HG02938 (cell line): ENCODE measurements at regions not wholly inside any gene's neighbourhood (a gene's known extent, or its start where the extent isn't known, plus 50 kb on each side); places are given as distances from the start of the nearest gene placed in this dataset.

ENCODE experiments used
- ATAC-seq: cut with Tn5 transposase; IDR thresholded peaks from one replicate; pipeline ENCODE4 v1.9.1; 2021; ENCODE audit warnings: mild to moderate bottlenecking, moderate library complexity; ENCODE audit not compliant: unreplicated experiment

- ATAC-seq = no peak
These were observed 191.7 kb downstream of the TRIM27 start for GRCh38 chr6:28732052-28732451.

GRCh38 chr6:28734443-28734959 lies 189.3 kb downstream of the TRIM27 start:
- no peak for ATAC-seq

- ATAC-seq = no peak
These were observed 187.7 kb downstream of the TRIM27 start for GRCh38 chr6:28736121-28736520.

GRCh38 chr6:28737750-28738395 lies 185.9 kb downstream of the TRIM27 start:
- no peak for ATAC-seq

- no peak for ATAC-seq
These were observed 185.4 kb downstream of the TRIM27 start for GRCh38 chr6:28738396-28738765.

GRCh38 chr6:28741363-28741762 lies 182.4 kb downstream of the TRIM27 start:
- ATAC-seq = no peak

- no peak for ATAC-seq
These were observed 181.0 kb downstream of the TRIM27 start for GRCh38 chr6:28742668-28743270.

GRCh38 chr6:28743271-28743789 lies 180.5 kb downstream of the TRIM27 start:
- ATAC-seq = no peak

GRCh38 chr6:28747083-28747630 lies 176.6 kb downstream of the TRIM27 start:
- no peak for ATAC-seq

GRCh38 chr6:28747631-28748157 lies 176.1 kb downstream of the TRIM27 start:
- no peak for ATAC-seq

GRCh38 chr6:28748192-28748591 lies 175.6 kb downstream of the TRIM27 start:
- no peak for ATAC-seq

- no peak for ATAC-seq
These were observed 172.8 kb downstream of the TRIM27 start for GRCh38 chr6:28750926-28751458.

- ATAC-seq = no peak
These were observed 172.3 kb downstream of the TRIM27 start for GRCh38 chr6:28751514-28751913.

- no peak for ATAC-seq
These were observed 171.8 kb downstream of the TRIM27 start for GRCh38 chr6:28751963-28752350.

- no peak for ATAC-seq
These were observed 166.2 kb downstream of the TRIM27 start for GRCh38 chr6:28757429-28758045.

GRCh38 chr6:28758046-28758817 lies 165.6 kb downstream of the TRIM27 start:
- ATAC-seq = no peak

- ATAC-seq = no peak
These were observed 165.0 kb downstream of the TRIM27 start for GRCh38 chr6:28758818-28759235.

GRCh38 chr6:28764014-28764723 lies 159.6 kb downstream of the TRIM27 start:
- no peak for ATAC-seq

GRCh38 chr6:28764761-28765282 lies 159.0 kb downstream of the TRIM27 start:
- ATAC-seq = no peak

GRCh38 chr6:28765978-28766351 lies 157.8 kb downstream of the TRIM27 start:
- no peak for ATAC-seq
